Peyer's patch (tissue), 4 donors: ENCODE measurements at regions not wholly inside any gene's neighbourhood (a gene's known extent, or its start where the extent isn't known, plus 50 kb on each side); places are given as distances from the start of the nearest gene placed in this dataset.

ENCODE experiments used
- POLR2A ChIP-seq, 2 donors: fragments of 450-650 bp; IDR thresholded peaks; one replicate each; pipeline ENCODE4 v1.5.1; 2017; ENCODE audit warnings: antibody characterized with exemption in 2 of 2, mild to moderate bottlenecking in 2 of 2, moderate library complexity in 2 of 2
- TF ChIP-seq, protein P1 (sequence below), 6 experiments: fragments of 450-650 bp in 4 of 6; fragments of 200-600 bp in 2 of 6; sonication (generic) in 1 of 6; IDR thresholded peaks; one replicate each; pipeline ENCODE4 v1.5.1; 2017 to 2019; ENCODE audit warnings: antibody characterized with exemption in 6 of 6, mild to moderate bottlenecking in 3 of 6, moderate library complexity in 1 of 6

- TF ChIP-seq, protein P1, sequence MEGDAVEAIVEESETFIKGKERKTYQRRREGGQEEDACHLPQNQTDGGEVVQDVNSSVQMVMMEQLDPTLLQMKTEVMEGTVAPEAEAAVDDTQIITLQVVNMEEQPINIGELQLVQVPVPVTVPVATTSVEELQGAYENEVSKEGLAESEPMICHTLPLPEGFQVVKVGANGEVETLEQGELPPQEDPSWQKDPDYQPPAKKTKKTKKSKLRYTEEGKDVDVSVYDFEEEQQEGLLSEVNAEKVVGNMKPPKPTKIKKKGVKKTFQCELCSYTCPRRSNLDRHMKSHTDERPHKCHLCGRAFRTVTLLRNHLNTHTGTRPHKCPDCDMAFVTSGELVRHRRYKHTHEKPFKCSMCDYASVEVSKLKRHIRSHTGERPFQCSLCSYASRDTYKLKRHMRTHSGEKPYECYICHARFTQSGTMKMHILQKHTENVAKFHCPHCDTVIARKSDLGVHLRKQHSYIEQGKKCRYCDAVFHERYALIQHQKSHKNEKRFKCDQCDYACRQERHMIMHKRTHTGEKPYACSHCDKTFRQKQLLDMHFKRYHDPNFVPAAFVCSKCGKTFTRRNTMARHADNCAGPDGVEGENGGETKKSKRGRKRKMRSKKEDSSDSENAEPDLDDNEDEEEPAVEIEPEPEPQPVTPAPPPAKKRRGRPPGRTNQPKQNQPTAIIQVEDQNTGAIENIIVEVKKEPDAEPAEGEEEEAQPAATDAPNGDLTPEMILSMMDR (IDR thresholded peaks at IDR 0.05): no peak
- TF ChIP-seq POLR2A (IDR thresholded peaks at IDR 0.05): no peak
Measured at GRCh38 chr11:25536289-25536688, 795.6 kb upstream of the ANO3 start.
